Loucy (cell line): ENCODE measurements at regions not wholly inside any gene's neighbourhood (a gene's known extent, or its start where the extent isn't known, plus 50 kb on each side); places are given as distances from the start of the nearest gene placed in this dataset.

Source experiments
- H2AFZ ChIP-seq: fragments of 200-600 bp; sonication (generic); 2 replicates; pipeline ENCODE4 v1.6.0; 2016; ENCODE audit warnings: antibody characterized with exemption, mild to moderate bottlenecking, low read length, moderate library complexity
- H3F3A ChIP-seq: fragments of 200-600 bp; 2 replicates; pipeline ENCODE4 v1.6.0; 2016; ENCODE audit warnings: antibody characterized with exemption, low read depth, mild to moderate bottlenecking
- H3K27me3 ChIP-seq: fragments of 200-600 bp; sonication (generic); 2 replicates; pipeline ENCODE4 v1.6.1; 2014; ENCODE audit warnings: low read length, mild to moderate bottlenecking; ENCODE audit not compliant: insufficient read depth, poor library complexity, severe bottlenecking
- H3K36me3 ChIP-seq: fragments of 200-600 bp; sonication (generic); 2 replicates; pipeline ENCODE4 v1.6.1; 2016; ENCODE audit warnings: low read length; ENCODE audit not compliant: insufficient read depth
- H3K4me1 ChIP-seq: fragments of 200-600 bp; sonication (generic); 2 replicates; pipeline ENCODE4 v1.5.1; 2014; ENCODE audit warnings: low read length, mild to moderate bottlenecking; ENCODE audit not compliant: insufficient read depth, poor library complexity, severe bottlenecking
- H3K4me2 ChIP-seq: fragments of 200-600 bp; sonication (generic); 2 replicates; pipeline ENCODE4 v1.6.0; 2014; ENCODE audit warnings: antibody characterized with exemption, low read length, low read depth, mild to moderate bottlenecking; ENCODE audit not compliant: poor library complexity, severe bottlenecking
- H3K4me3 ChIP-seq: fragments of 200-600 bp; sonication (generic); 2 replicates; pipeline ENCODE4 v1.5.1; 2014; ENCODE audit warnings: low read length, mild to moderate bottlenecking, mixed read lengths; ENCODE audit not compliant: poor library complexity, severe bottlenecking
- H3K79me2 ChIP-seq: fragments of 200-600 bp; sonication (generic); 2 replicates; pipeline ENCODE4 v1.6.1; 2014; ENCODE audit warnings: low read length; ENCODE audit not compliant: insufficient read depth
- H3K9ac ChIP-seq: fragments of 200-600 bp; sonication (generic); 2 replicates; pipeline ENCODE4 v1.6.0; 2014; ENCODE audit warnings: mild to moderate bottlenecking, low read depth, low read length, moderate library complexity; ENCODE audit not compliant: poor library complexity, severe bottlenecking
- H3K9me2 ChIP-seq: fragments of 200-600 bp; sonication (generic); replicated peaks from 2 replicates; pipeline ENCODE4 v1.6.1; 2016; ENCODE audit warnings: low read depth, low read length, mixed read lengths
- H3K9me3 ChIP-seq: fragments of 200-600 bp; sonication (generic); 2 replicates; pipeline ENCODE4 v1.6.1; 2014; ENCODE audit warnings: mild to moderate bottlenecking, antibody characterized with exemption, low read length, low read depth; ENCODE audit not compliant: insufficient read depth
- H4K20me1 ChIP-seq: fragments of 200-600 bp; sonication (generic); 2 replicates; pipeline ENCODE4 v1.6.0; 2014; ENCODE audit warnings: antibody characterized with exemption, low read length, mild to moderate bottlenecking; ENCODE audit not compliant: insufficient read depth, poor library complexity, severe bottlenecking
- EZH2phosphoT487 ChIP-seq: fragments of 200-600 bp; IDR thresholded peaks from 2 replicates; pipeline ENCODE4 v1.6.1; 2018; ENCODE audit warnings: antibody characterized with exemption, mild to moderate bottlenecking, moderate library complexity, borderline replicate concordance
- TF ChIP-seq, protein P1 (sequence below): fragments of 200-600 bp; sonication (generic); conservative IDR thresholded peaks from 2 replicates; pipeline ENCODE4 v1.5.1; 2014; ENCODE audit warnings: mild to moderate bottlenecking, antibody characterized with exemption, low read length

DNA sequence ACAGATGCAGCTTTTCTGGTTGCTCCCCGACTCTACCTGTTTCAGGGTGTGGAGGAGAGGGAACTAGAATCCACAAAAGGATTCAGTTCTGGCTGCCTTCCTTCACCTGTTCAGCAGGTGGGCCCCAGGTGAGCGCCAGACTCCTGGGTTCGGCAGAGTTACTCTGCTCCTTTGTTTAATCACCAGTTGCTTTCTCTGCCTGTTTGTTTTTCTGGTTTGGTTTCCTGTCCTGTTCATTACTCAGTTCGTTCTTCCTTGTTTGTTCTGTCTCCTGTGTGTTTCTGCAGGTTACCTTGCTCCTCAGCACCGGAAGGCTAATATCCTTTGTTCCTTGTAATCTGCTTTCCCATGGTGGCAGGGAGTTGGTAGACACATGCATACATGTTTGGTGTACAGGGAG is 508.5 kb upstream of the ATP11B start:
- H3K4me2 ChIP-seq, result no peak overlapping the region
- no peaks in the 10 kb centered on the region for H3K9me2 ChIP-seq
- no peaks in the 10 kb centered on the region for H4K20me1 ChIP-seq
- no peak overlapping the region for H3K9ac ChIP-seq
- H3K4me1 ChIP-seq, result no peaks in the 10 kb centered on the region
- H3K9me3 ChIP-seq, result no peaks in the 10 kb centered on the region
- H2AFZ ChIP-seq, result no peak overlapping the region
- H3K27me3 ChIP-seq, result no peaks in the 10 kb centered on the region
- no peaks in the 10 kb centered on the region for H3F3A ChIP-seq
- TF ChIP-seq, protein P1, sequence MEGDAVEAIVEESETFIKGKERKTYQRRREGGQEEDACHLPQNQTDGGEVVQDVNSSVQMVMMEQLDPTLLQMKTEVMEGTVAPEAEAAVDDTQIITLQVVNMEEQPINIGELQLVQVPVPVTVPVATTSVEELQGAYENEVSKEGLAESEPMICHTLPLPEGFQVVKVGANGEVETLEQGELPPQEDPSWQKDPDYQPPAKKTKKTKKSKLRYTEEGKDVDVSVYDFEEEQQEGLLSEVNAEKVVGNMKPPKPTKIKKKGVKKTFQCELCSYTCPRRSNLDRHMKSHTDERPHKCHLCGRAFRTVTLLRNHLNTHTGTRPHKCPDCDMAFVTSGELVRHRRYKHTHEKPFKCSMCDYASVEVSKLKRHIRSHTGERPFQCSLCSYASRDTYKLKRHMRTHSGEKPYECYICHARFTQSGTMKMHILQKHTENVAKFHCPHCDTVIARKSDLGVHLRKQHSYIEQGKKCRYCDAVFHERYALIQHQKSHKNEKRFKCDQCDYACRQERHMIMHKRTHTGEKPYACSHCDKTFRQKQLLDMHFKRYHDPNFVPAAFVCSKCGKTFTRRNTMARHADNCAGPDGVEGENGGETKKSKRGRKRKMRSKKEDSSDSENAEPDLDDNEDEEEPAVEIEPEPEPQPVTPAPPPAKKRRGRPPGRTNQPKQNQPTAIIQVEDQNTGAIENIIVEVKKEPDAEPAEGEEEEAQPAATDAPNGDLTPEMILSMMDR, result no peak
- TF ChIP-seq EZH2phosphoT487, result no peak
- H3K36me3 ChIP-seq, result no peaks in the 10 kb centered on the region
- no peaks in the 10 kb centered on the region for H3K79me2 ChIP-seq
- no peak overlapping the region for H3K4me3 ChIP-seq

DNA sequence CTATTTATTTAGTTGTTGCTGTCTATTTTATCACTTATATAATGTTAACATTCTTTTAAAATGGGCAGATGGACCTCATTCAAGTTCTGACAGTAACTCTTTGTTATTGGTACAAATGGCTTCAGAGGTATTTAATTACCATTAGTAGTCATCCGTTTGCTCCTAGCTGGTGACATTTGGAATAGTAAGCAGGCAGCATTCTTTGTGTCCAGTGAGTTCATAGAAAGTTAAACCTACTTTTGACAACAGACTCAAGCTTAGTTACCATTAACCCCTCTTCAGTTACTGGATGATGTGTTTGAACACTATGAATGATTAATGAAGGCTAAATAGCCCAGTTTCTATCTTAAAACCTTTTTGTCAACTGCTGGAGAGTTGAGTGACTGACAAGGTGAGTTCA is 500.7 kb upstream of the ATP11B start:
- Histone ChIP-seq H4K20me1 (no peaks in the 10 kb centered on the region), H3K4me2 (no peak overlapping the region), H3K4me1 (no peaks in the 10 kb centered on the region), H3K9ac (no peak overlapping the region), H3K9me2 (no peaks in the 10 kb centered on the region), H3K4me3 (no peak overlapping the region), H3K9me3 (no peaks in the 10 kb centered on the region), H3F3A (no peaks in the 10 kb centered on the region), H3K36me3 (no peaks in the 10 kb centered on the region), H3K79me2 (no peaks in the 10 kb centered on the region), H3K27me3 (no peaks in the 10 kb centered on the region), H2AFZ (no peak overlapping the region)
- TF ChIP-seq, protein P1, result no peak
- no peak for TF ChIP-seq EZH2phosphoT487

DNA sequence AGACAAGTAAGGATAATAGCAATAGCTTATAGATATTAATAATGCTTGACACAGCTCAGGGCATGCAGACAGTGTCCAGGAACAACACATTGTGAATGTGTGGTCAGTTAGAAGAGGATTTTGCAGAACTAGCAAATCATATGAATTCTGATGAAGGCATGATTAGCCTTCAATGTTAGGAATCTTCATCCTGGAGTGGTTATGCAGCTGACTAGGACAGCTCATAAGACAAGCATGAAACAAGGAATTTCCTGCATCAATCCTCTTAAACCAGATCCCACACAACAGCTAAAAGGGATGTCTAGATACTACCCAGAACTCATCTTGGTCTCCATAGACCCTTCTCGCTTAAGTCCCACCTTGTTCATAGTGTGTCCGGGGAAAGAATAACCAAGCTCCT is 499.0 kb upstream of the ATP11B start:
- Histone ChIP-seq H3K9me3 (no peaks in the 10 kb centered on the region), H3F3A (no peaks in the 10 kb centered on the region), H3K36me3 (no peaks in the 10 kb centered on the region), H3K4me3 (no peak overlapping the region), H3K4me2 (no peak overlapping the region), H3K9ac (no peak overlapping the region), H3K27me3 (no peaks in the 10 kb centered on the region), H3K79me2 (no peaks in the 10 kb centered on the region), H2AFZ (no peak overlapping the region), H4K20me1 (no peaks in the 10 kb centered on the region), H3K4me1 (no peaks in the 10 kb centered on the region), H3K9me2 (no peaks in the 10 kb centered on the region)
- TF ChIP-seq, protein P1, result no peak
- TF ChIP-seq EZH2phosphoT487, result no peak
